Esophagus squamous epithelium (tissue), 5 donors: ENCODE measurements at regions not wholly inside any gene's neighbourhood (a gene's known extent, or its start where the extent isn't known, plus 50 kb on each side); places are given as distances from the start of the nearest gene placed in this dataset.

Source experiments
- DNase-seq: peaks from one replicate; lab custom pipeline; 2025; lab: John Stamatoyannopoulos, UW
- H3K27ac ChIP-seq, 4 donors: fragments of 200-600 bp; sonication (generic); one replicate each; pipeline ENCODE4 v1.5.1; 2016 to 2019; ENCODE audit warnings: mild to moderate bottlenecking in 1 of 4
- H3K27me3 ChIP-seq, 4 donors: fragments of 200-600 bp; sonication (generic); 1 replicate in 3 of 4; 2 replicates in 1 of 4; pipeline versions ENCODE4 v1.5.1 to v1.6.0; 2017 to 2021; ENCODE audit warnings: antibody characterized with exemption in 1 of 4
- H3K36me3 ChIP-seq, 3 donors: fragments of 200-600 bp; sonication (generic); one replicate each; pipeline ENCODE4 v1.5.1; 2016 to 2019
- H3K4me1 ChIP-seq, 3 donors: fragments of 200-600 bp; sonication (generic); one replicate each; pipeline ENCODE4 v1.5.1; 2017 to 2019
- H3K4me3 ChIP-seq, 4 donors: fragments of 200-600 bp; sonication (generic); 1 replicate in 3 of 4; 2 replicates in 1 of 4; pipeline ENCODE4 v1.5.1; 2016 to 2019; ENCODE audit warnings: mild to moderate bottlenecking in 2 of 4, moderate library complexity in 1 of 4
- H3K9me3 ChIP-seq, 3 donors: fragments of 200-600 bp; sonication (generic); one replicate each; pipeline ENCODE4 v1.5.1; 2016 to 2019
- POLR2A ChIP-seq, 4 donors: fragments of 450-650 bp; IDR thresholded peaks; one replicate each; pipeline ENCODE4 v1.6.1; 2017; ENCODE audit warnings: antibody characterized with exemption in 4 of 4, mild to moderate bottlenecking in 4 of 4, moderate library complexity in 3 of 4
- WGBS, 2 donors: methylation state at CpG; one replicate each; pipeline ENCODE4 v1.1.5; 2018; 5-methylcytosine and 5-hydroxymethylcytosine counted together
- intact Hi-C: fragments of 100-400 bp; cut with DNase I; formaldehyde crosslinking; loops from one replicate; pipeline ENCODE4 v1.15.0; 2022
- TF ChIP-seq, protein P1 (sequence below), 6 experiments: fragments of 450-650 bp in 4 of 6; fragments of 200-600 bp in 2 of 6; sonication (generic) in 2 of 6; IDR thresholded peaks; one replicate each; pipeline ENCODE4 v1.5.1; 2016 to 2019; ENCODE audit warnings: antibody characterized with exemption in 6 of 6, mild to moderate bottlenecking in 4 of 6, moderate library complexity in 4 of 6
- donor health status: DM: yes; HTN: yes; CAD: no.

DNA sequence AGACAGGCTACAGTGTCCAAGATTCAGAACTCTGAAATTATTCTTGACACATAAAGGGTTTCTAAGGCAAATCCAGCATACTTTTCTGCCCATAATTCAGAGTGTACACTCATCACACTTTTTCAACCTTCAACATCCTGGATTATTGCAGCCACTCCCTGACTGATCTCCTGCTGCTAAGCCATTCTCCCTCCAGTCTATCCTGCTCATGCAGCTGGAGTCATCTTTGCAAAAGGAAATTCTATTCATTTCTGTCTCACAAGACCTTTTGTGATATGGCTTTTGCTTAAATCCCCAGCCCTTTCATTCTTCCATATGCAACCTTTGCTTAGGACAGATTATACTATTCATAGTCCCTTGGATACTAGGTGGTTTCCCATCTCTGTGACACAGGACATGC lies 236.1 kb upstream of the LDB2 start:
- intact Hi-C loops = no loop called here
- Histone ChIP-seq H3K4me3 (no peak overlapping the region), H3K4me1 (no peaks in the 10 kb centered on the region), H3K9me3 (peaks cover 0 to 8% (median 0%) of the 10 kb centered on the region in 3 donors), H3K27me3 (no peaks in the 10 kb centered on the region), H3K36me3 (no peaks in the 10 kb centered on the region), H3K27ac (no peak overlapping the region)
- TF ChIP-seq, protein P1, sequence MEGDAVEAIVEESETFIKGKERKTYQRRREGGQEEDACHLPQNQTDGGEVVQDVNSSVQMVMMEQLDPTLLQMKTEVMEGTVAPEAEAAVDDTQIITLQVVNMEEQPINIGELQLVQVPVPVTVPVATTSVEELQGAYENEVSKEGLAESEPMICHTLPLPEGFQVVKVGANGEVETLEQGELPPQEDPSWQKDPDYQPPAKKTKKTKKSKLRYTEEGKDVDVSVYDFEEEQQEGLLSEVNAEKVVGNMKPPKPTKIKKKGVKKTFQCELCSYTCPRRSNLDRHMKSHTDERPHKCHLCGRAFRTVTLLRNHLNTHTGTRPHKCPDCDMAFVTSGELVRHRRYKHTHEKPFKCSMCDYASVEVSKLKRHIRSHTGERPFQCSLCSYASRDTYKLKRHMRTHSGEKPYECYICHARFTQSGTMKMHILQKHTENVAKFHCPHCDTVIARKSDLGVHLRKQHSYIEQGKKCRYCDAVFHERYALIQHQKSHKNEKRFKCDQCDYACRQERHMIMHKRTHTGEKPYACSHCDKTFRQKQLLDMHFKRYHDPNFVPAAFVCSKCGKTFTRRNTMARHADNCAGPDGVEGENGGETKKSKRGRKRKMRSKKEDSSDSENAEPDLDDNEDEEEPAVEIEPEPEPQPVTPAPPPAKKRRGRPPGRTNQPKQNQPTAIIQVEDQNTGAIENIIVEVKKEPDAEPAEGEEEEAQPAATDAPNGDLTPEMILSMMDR (IDR thresholded peaks at IDR 0.05) = no peak
- no peak for TF ChIP-seq POLR2A (IDR thresholded peaks at IDR 0.05)
- DNase-seq = no peak

DNA sequence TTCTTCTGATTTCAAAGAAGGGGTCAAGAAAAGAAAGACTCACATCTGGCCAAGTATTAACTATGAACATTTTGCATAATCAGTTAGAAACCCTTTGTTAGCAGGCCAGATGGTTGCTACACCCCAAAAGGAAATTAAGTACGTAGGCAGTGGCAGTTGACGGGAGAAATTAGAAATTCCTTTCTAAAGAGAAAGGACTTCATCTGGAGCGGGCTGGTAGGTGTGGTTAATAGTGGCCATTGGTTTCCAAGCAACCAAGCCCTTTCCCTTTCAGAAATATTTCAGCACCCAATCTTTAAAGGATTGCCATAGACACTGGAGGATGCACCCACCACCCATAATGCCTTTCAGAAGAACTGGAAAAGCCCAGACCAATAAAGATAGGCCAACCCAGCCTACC lies 235.7 kb upstream of the LDB2 start:
- no peak overlapping the region for H3K27ac ChIP-seq
- no peak overlapping the region for H3K4me3 ChIP-seq
- no peaks in the 10 kb centered on the region for H3K36me3 ChIP-seq
- DNase-seq = no peak
- no peaks in the 10 kb centered on the region for H3K4me1 ChIP-seq
- WGBS, 2 donors = 81% methylated on average over 3 of the region's 3 CpGs
- no peaks in the 10 kb centered on the region for H3K27me3 ChIP-seq
- no peak for TF ChIP-seq POLR2A (IDR thresholded peaks at IDR 0.05)
- TF ChIP-seq, protein P1 (IDR thresholded peaks at IDR 0.05) = no peak
- intact Hi-C loops = no loop called here
- H3K9me3 ChIP-seq = peaks cover 0 to 3% (median 0%) of the 10 kb centered on the region in 3 donors

DNA sequence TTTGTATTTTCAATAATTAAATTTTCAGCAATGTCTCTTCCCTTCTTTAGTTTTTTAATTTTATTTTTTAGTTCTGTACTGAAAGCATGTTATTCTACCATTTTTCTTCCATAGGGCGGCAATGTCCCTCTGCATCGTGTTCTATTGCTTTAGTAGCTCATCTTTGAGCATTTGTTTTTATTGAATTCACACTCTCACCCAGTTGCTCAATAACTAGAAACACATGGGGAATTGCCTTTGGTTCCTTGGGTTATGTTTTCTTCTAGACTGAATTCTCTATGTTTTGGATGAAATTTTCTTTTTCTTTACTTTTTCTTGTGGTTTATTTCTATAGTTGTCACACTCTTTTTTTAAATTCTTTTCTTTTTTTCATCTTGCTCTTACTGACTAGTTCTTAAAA lies 233.8 kb upstream of the LDB2 start:
- no peak overlapping the region for H3K27ac ChIP-seq
- no peak for TF ChIP-seq POLR2A (IDR thresholded peaks at IDR 0.05)
- TF ChIP-seq, protein P1 (IDR thresholded peaks at IDR 0.05) = no peak
- no peaks in the 10 kb centered on the region for H3K27me3 ChIP-seq
- H3K9me3 ChIP-seq = no peaks in the 10 kb centered on the region
- 70 to 94% methylated on average over 2 of the region's 2 CpGs for WGBS, 2 donors
- no peaks in the 10 kb centered on the region for H3K4me1 ChIP-seq
- intact Hi-C loops = no loop called here
- no peak for DNase-seq
- no peak overlapping the region for H3K4me3 ChIP-seq
- H3K36me3 ChIP-seq = no peaks in the 10 kb centered on the region

DNA sequence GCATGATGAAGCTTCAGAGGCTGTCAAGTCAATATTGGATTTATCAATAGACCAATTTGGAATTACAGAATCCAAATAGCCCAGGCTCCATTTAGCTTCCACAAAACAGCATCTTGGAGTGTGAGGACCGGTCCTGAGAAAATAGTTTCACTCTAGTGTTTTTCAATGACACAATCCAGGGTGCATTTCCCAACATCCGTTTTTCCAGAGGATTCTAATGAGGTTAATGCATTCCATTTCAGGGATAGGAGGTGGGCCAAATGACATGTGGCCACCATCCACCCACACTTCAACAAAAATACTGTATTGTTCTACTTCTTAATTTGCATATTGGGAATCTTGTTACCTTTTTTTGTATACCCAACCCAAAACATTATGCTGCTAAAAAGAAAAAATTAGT lies 229.8 kb upstream of the LDB2 start:
- DNase-seq = no peak
- Histone ChIP-seq H3K36me3 (no peaks in the 10 kb centered on the region), H3K9me3 (no peaks in the 10 kb centered on the region), H3K27ac (no peak overlapping the region), H3K27me3 (no peaks in the 10 kb centered on the region), H3K4me3 (no peak overlapping the region), H3K4me1 (no peaks in the 10 kb centered on the region)
- intact Hi-C loops = no loop called here
- TF ChIP-seq, protein P1 (IDR thresholded peaks at IDR 0.05) = no peak
- TF ChIP-seq POLR2A (IDR thresholded peaks at IDR 0.05) = no peak
- 54 to 74% methylated on average over 2 of the region's 2 CpGs for WGBS, 2 donors

DNA sequence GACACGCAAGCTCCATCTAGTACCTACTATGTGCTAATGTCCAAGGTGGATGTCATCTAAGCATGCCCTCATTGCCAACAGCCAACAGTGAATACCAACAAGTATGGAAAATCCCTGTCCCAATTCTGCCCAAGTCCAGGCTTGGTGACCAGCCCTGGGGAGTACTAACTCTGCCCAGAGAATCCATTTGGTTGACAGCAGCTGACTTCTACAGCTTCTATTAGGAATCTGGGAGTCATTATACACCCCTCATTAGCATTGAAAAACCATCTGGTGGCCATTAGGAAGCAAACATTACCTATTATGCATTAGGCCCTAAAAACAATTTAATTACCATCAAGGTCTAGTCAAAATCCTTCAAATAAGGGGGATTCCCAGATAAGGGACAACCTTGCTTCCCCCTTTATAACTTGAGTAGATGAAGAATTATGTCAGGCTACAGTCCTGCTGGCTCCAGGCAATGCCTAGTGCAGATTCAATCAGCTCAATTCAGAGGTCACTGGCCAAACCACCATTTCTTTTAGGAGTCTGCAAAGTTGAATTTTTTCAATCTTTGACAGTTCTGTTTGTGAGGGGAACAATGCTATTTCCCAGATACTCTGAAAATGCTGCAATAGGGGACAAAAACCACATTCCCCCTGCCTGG lies 228.0 kb upstream of the LDB2 start:
- Histone ChIP-seq H3K4me1 (no peaks in the 10 kb centered on the region), H3K27me3 (no peaks in the 10 kb centered on the region), H3K36me3 (no peaks in the 10 kb centered on the region), H3K9me3 (no peaks in the 10 kb centered on the region), H3K27ac (no peak overlapping the region), H3K4me3 (no peak overlapping the region)
- TF ChIP-seq, protein P1 (IDR thresholded peaks at IDR 0.05) = no peak
- no peak for TF ChIP-seq POLR2A (IDR thresholded peaks at IDR 0.05)
- no peak for DNase-seq
- WGBS, 2 donors = 80 to 100% methylated on average over 1 of the region's 1 CpG
- intact Hi-C loops = no loop called here
